Ishikawa (cell line): ENCODE measurements at regions not wholly inside any gene's neighbourhood (a gene's known extent, or its start where the extent isn't known, plus 50 kb on each side); places are given as distances from the start of the nearest gene placed in this dataset.

Experiments used
- CEBPB ChIP-seq: IDR thresholded peaks from 2 replicates; pipeline ENCODE4 v1.6.1; 2012
- EP300 ChIP-seq: IDR thresholded peaks from 2 replicates; pipeline ENCODE4 v1.6.1; 2012; ENCODE audit warnings: borderline replicate concordance
- NFIC ChIP-seq: IDR thresholded peaks from 2 replicates; pipeline ENCODE4 v1.6.1; 2012
- RAD21 ChIP-seq: IDR thresholded peaks from 2 replicates; pipeline ENCODE4 v1.6.1; 2012; ENCODE audit warnings: low read depth

- TF ChIP-seq NFIC (no peak), CEBPB (no peak), RAD21 (no peak), EP300 (no peak)
Measured at GRCh38 chr18:56136105-56136504, 502.3 kb downstream of the TXNL1 start.
